ENCODE measurements at regions not wholly inside any gene's neighbourhood (a gene's known extent, or its start where the extent isn't known, plus 50 kb on each side); places are given as distances from the start of the nearest gene placed in this dataset.

- TF ChIP-seq EP300 (IDR thresholded peaks at IDR 0.05): no peak
- TF ChIP-seq, protein P1, sequence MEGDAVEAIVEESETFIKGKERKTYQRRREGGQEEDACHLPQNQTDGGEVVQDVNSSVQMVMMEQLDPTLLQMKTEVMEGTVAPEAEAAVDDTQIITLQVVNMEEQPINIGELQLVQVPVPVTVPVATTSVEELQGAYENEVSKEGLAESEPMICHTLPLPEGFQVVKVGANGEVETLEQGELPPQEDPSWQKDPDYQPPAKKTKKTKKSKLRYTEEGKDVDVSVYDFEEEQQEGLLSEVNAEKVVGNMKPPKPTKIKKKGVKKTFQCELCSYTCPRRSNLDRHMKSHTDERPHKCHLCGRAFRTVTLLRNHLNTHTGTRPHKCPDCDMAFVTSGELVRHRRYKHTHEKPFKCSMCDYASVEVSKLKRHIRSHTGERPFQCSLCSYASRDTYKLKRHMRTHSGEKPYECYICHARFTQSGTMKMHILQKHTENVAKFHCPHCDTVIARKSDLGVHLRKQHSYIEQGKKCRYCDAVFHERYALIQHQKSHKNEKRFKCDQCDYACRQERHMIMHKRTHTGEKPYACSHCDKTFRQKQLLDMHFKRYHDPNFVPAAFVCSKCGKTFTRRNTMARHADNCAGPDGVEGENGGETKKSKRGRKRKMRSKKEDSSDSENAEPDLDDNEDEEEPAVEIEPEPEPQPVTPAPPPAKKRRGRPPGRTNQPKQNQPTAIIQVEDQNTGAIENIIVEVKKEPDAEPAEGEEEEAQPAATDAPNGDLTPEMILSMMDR (IDR thresholded peaks at IDR 0.05): no peak
Measured at GRCh38 chr12:25842254-25842653, 116.2 kb upstream of the RASSF8 start.

Measured in esophagus muscularis mucosa (tissue), 3 donors.